MCF 10A (cell line): ENCODE measurements at regions not wholly inside any gene's neighbourhood (a gene's known extent, or its start where the extent isn't known, plus 50 kb on each side); places are given as distances from the start of the nearest gene placed in this dataset.

Experiments
- BruUV-seq: library from RNA; stranded (reverse); fragments of 400-500 nt; replicated peaks from 2 replicates; lab custom pipeline; 2021; lab: Mats Ljungman, UMichigan
- CTCF ChIA-PET: fragments of 300-600 bp; sonication (Branson Sonifier 250); formaldehyde crosslinking; extraction: SDS; loops from one replicate; lab custom pipeline; 2021; ENCODE audit warnings: antibody characterized with exemption, inconsistent platforms; lab: Yijun Ruan, JAX
- POLR2A ChIA-PET: fragments of 300-600, 350-650 bp; sonication (Branson Sonifier 250); formaldehyde crosslinking; extraction: SDS; loops from one replicate; lab custom pipeline; 2020; ENCODE audit warnings: antibody characterized with exemption, inconsistent platforms; lab: Yijun Ruan, JAX
- DNase-seq: peaks from one replicate; pipeline ENCODE4 v3.0.0-alpha.2; 2018; ENCODE audit not compliant: unreplicated experiment
- H3K27ac Mint-ChIP-seq: one replicate; pipeline ENCODE4 v1.8.0; 2022; ENCODE audit warnings: mild to moderate bottlenecking, low read depth, mixed read lengths; ENCODE audit not compliant: unreplicated experiment
- H3K27me3 Mint-ChIP-seq: one replicate; pipeline ENCODE4 v1.8.0; 2022; ENCODE audit warnings: mixed read lengths; ENCODE audit not compliant: insufficient read depth, unreplicated experiment
- H3K36me3 Mint-ChIP-seq: one replicate; pipeline ENCODE4 v1.8.0; 2022; ENCODE audit warnings: mild to moderate bottlenecking, moderate library complexity, mixed read lengths; ENCODE audit not compliant: insufficient read depth, unreplicated experiment
- H3K4me1 Mint-ChIP-seq: one replicate; pipeline ENCODE4 v1.8.0; 2022; ENCODE audit warnings: mixed read lengths; ENCODE audit not compliant: insufficient read depth, unreplicated experiment
- H3K4me3 Mint-ChIP-seq: one replicate; pipeline ENCODE4 v1.8.0; 2022; ENCODE audit warnings: mild to moderate bottlenecking, moderate library complexity, mixed read lengths; ENCODE audit not compliant: unreplicated experiment
- H3K9me3 Mint-ChIP-seq: one replicate; pipeline ENCODE4 v1.8.0; 2022; ENCODE audit warnings: mixed read lengths; ENCODE audit not compliant: unreplicated experiment
- CTCF ChIP-seq: fragments of 200-600 bp; IDR thresholded peaks from one replicate; pipeline ENCODE4 v1.8.0; 2022; ENCODE audit warnings: antibody characterized with exemption, mild to moderate bottlenecking; ENCODE audit not compliant: unreplicated experiment
- intact Hi-C: fragments of 100-400 bp; cut with micrococcal nuclease; formaldehyde crosslinking; loops from 2 replicates; pipeline ENCODE4 v1.14.1; 2022

- DNase-seq: no peak
- H3K4me1 Mint-ChIP-seq: peaks cover 5% of the 10 kb centered on the region
- H3K4me3 Mint-ChIP-seq: no peak overlapping the region
- TF ChIP-seq CTCF: no peak
- ChIA-PET CTCF (no interaction called here), POLR2A (no interaction called here)
- no peaks in the 10 kb centered on the region for H3K9me3 Mint-ChIP-seq
- H3K27me3 Mint-ChIP-seq: no peaks in the 10 kb centered on the region
- peaks cover 58% of the 10 kb centered on the region for H3K36me3 Mint-ChIP-seq
- intact Hi-C loops: no loop called here
- BruUV-seq: no TSS peak
- no peak overlapping the region for H3K27ac Mint-ChIP-seq
Measured at GRCh38 chr12:124461851-124462623, 105.4 kb downstream of the NCOR2 start.

GRCh38 chr12:124461241-124461673 is 106.2 kb downstream of the NCOR2 start:
- H3K36me3 Mint-ChIP-seq: peaks cover 53% of the 10 kb centered on the region

GRCh38 chr12:124460771-124461170 is 106.6 kb downstream of the NCOR2 start:
- TF ChIP-seq CTCF: no peak
- Mint-ChIP-seq H3K36me3 (peaks cover 48% of the 10 kb centered on the region), H3K27ac (no peak overlapping the region), H3K4me1 (peaks cover 5% of the 10 kb centered on the region), H3K4me3 (no peak overlapping the region), H3K9me3 (no peaks in the 10 kb centered on the region), H3K27me3 (no peaks in the 10 kb centered on the region)
- intact Hi-C loops: no loop called here
- no TSS peak for BruUV-seq
- ChIA-PET POLR2A (no interaction called here), CTCF (interaction anchor here (0.6 to 0.7 kb wide), 2 partner anchors 104 to 280 kb away, joined by 3 read pairs; no protein-coding TSS in a partner anchor)
- no peak for DNase-seq

More at GRCh38 chr12:124461241-124461673, 106.2 kb downstream of the NCOR2 start:
- DNase-seq: no peak
- Mint-ChIP-seq H3K9me3 (no peaks in the 10 kb centered on the region), H3K27me3 (no peaks in the 10 kb centered on the region), H3K27ac (no peak overlapping the region), H3K4me3 (no peak overlapping the region), H3K4me1 (peaks cover 5% of the 10 kb centered on the region)
- ChIA-PET POLR2A (no interaction called here), CTCF (interaction anchor here (0.6 kb wide), 1 partner anchor 280 kb away, joined by 3 read pairs; no protein-coding TSS in a partner anchor)
- no TSS peak for BruUV-seq
- no peak for TF ChIP-seq CTCF
- intact Hi-C loops: no loop called here

- no peaks in the 10 kb centered on the region for H3K27me3 Mint-ChIP-seq
- TF ChIP-seq CTCF: no peak
- H3K4me3 Mint-ChIP-seq: no peak overlapping the region
- no peaks in the 10 kb centered on the region for H3K9me3 Mint-ChIP-seq
- BruUV-seq: no TSS peak
- peaks cover 5% of the 10 kb centered on the region for H3K4me1 Mint-ChIP-seq
- no peak for DNase-seq
- intact Hi-C loops: no loop called here
- POLR2A ChIA-PET: no interaction called here
- no peak overlapping the region for H3K27ac Mint-ChIP-seq
- H3K36me3 Mint-ChIP-seq: peaks cover 42% of the 10 kb centered on the region
- CTCF ChIA-PET: interaction anchor here (0.7 kb wide), 1 partner anchor 104 kb away, joined by 3 read pairs; no protein-coding TSS in a partner anchor
Measured at GRCh38 chr12:124459852-124460645, 107.4 kb downstream of the NCOR2 start.
